ENCODE measurements at regions not wholly inside any gene's neighbourhood (a gene's known extent, or its start where the extent isn't known, plus 50 kb on each side); places are given as distances from the start of the nearest gene placed in this dataset.

DNA sequence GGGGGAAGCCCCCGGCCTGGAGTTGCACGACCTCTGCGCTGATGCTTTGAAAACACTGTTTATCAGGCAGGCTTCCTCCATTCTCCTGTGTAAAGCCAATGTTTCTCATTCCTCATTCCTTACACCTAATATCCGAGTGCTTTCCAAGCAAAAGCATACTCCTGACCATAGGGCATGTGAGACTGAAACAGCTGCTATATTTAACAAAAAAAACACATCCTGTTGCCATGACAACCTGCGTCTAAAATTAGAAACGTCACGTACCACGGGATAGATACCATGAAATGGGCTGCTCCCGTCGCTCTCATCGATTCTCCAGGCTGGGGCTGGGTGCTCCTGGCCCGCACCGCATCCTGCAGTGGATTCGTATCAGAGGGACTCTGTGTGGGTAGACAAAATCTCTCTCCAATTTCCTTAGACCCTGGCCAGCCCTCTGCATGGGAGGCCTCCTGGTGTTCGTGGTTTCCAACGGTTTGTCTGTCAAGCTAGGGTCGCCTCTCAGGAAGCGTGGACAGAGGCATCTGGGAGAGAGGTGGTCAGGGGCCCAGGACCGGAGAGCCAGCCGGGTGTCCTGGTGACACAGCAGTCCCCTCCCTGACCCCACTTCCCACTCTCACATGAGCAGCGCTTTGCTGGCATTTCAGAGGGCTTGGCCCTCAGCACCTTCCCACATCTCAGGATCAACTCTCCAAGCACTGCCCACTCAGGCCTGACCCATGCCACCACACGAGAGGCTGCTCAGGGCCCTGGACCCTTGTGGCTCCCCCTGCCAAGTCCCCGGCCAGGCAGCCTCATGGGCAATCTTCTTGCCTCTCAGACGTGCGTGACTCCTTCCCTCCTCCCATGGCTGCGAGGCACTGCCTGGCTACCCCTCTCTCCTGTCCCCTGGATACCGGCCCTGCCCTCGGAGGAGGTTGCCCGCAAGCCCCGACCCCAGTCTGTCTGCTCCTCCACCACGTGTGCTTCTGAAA is 268.1 kb downstream of the NDUFA10 start:
- TF ChIP-seq, protein P1, sequence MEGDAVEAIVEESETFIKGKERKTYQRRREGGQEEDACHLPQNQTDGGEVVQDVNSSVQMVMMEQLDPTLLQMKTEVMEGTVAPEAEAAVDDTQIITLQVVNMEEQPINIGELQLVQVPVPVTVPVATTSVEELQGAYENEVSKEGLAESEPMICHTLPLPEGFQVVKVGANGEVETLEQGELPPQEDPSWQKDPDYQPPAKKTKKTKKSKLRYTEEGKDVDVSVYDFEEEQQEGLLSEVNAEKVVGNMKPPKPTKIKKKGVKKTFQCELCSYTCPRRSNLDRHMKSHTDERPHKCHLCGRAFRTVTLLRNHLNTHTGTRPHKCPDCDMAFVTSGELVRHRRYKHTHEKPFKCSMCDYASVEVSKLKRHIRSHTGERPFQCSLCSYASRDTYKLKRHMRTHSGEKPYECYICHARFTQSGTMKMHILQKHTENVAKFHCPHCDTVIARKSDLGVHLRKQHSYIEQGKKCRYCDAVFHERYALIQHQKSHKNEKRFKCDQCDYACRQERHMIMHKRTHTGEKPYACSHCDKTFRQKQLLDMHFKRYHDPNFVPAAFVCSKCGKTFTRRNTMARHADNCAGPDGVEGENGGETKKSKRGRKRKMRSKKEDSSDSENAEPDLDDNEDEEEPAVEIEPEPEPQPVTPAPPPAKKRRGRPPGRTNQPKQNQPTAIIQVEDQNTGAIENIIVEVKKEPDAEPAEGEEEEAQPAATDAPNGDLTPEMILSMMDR (IDR thresholded peaks at IDR 0.05), result no peak
- TF ChIP-seq EZH2phosphoT487 (IDR thresholded peaks at IDR 0.05), result no peak

Data from neural progenitor cell (in vitro differentiated cells).